SK-N-SH (cell line): ENCODE measurements at regions not wholly inside any gene's neighbourhood (a gene's known extent, or its start where the extent isn't known, plus 50 kb on each side); places are given as distances from the start of the nearest gene placed in this dataset.

ENCODE experiments used
- EP300 ChIP-seq, 2 experiments: IDR thresholded peaks; 2 replicates each; pipeline versions ENCODE4 v1.4.0 to v1.6.1; 2012; ENCODE audit warnings: borderline replicate concordance in 1 of 2, low read depth in 1 of 2, low read length in 1 of 2
- FOSL2 ChIP-seq: IDR thresholded peaks from 2 replicates; pipeline ENCODE4 v1.4.0; 2012; ENCODE audit warnings: low read depth, mild to moderate bottlenecking, moderate library complexity, borderline replicate concordance
- FOXJ3 ChIP-seq: sonication (generic); formaldehyde crosslinking; IDR thresholded peaks from 2 replicates; pipeline ENCODE4 v1.5.1; 2020; ENCODE audit warnings: mild to moderate bottlenecking, missing genetic modification reagents
- MXI1 ChIP-seq: IDR thresholded peaks from 2 replicates; pipeline ENCODE4 v1.6.1; 2012; ENCODE audit warnings: mild to moderate bottlenecking, low read depth, low read length, improper control_type of control experiment
- POLR2AphosphoS5 ChIP-seq: IDR thresholded peaks from 2 replicates; pipeline ENCODE4 v1.6.1; 2012; ENCODE audit warnings: low read depth, low read length
- REST ChIP-seq: IDR thresholded peaks from 2 replicates; pipeline ENCODE4 v1.6.1; 2012; ENCODE audit warnings: mild to moderate bottlenecking, low read depth, low read length, moderate library complexity
- TAF1 ChIP-seq: IDR thresholded peaks from 2 replicates; pipeline ENCODE4 v1.6.1; 2012; ENCODE audit warnings: low read depth, mild to moderate bottlenecking, low read length, moderate library complexity, borderline replicate concordance
- USF2 ChIP-seq: fragments of 150-350 bp; IDR thresholded peaks from 2 replicates; pipeline ENCODE4 v1.6.1; 2017; ENCODE audit warnings: antibody characterized with exemption, low read length, low read depth, borderline replicate concordance
- YY1 ChIP-seq: IDR thresholded peaks from 2 replicates; pipeline ENCODE4 v1.4.0; 2012; ENCODE audit warnings: low read depth, mild to moderate bottlenecking
- ZBTB33 ChIP-seq: IDR thresholded peaks from 2 replicates; pipeline ENCODE4 v1.4.0; 2012; ENCODE audit warnings: low read depth, borderline replicate concordance
- TF ChIP-seq, protein P1 (sequence below): fragments of 200-600 bp; sonication (generic); IDR thresholded peaks from 2 replicates; pipeline ENCODE4 v1.6.1; 2017; ENCODE audit warnings: antibody characterized with exemption, mild to moderate bottlenecking, moderate library complexity

- TF ChIP-seq USF2 (no peak), REST (no peak), YY1 (no peak), POLR2AphosphoS5 (no peak), ZBTB33 (no peak), TAF1 (no peak), MXI1 (no peak), FOXJ3 (CRISPR knock-in tag) (no peak), FOSL2 (no peak), EP300 (IDR thresholded peaks at IDR 0.05; ENCODE audit: borderline replicate concordance in 1 of 2, low read depth in 1 of 2, low read length in 1 of 2) (no peak)
- TF ChIP-seq, protein P1, sequence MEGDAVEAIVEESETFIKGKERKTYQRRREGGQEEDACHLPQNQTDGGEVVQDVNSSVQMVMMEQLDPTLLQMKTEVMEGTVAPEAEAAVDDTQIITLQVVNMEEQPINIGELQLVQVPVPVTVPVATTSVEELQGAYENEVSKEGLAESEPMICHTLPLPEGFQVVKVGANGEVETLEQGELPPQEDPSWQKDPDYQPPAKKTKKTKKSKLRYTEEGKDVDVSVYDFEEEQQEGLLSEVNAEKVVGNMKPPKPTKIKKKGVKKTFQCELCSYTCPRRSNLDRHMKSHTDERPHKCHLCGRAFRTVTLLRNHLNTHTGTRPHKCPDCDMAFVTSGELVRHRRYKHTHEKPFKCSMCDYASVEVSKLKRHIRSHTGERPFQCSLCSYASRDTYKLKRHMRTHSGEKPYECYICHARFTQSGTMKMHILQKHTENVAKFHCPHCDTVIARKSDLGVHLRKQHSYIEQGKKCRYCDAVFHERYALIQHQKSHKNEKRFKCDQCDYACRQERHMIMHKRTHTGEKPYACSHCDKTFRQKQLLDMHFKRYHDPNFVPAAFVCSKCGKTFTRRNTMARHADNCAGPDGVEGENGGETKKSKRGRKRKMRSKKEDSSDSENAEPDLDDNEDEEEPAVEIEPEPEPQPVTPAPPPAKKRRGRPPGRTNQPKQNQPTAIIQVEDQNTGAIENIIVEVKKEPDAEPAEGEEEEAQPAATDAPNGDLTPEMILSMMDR, result no peak
Measured at GRCh38 chr5:82381591-82381990, 103.4 kb upstream of the RPS23 start.
